Left ventricle myocardium inferior (tissue), 1 donor: ENCODE measurements at regions not wholly inside any gene's neighbourhood (a gene's known extent, or its start where the extent isn't known, plus 50 kb on each side); places are given as distances from the start of the nearest gene placed in this dataset.

Experiments used
- DNase-seq: peaks from one replicate; pipeline ENCODE4 v3.0.0-alpha.2; 2020
- H3K27ac ChIP-seq: fragments of 200-600 bp; replicated peaks from 2 replicates; pipeline ENCODE4 v1.8.0; 2021
- H3K27me3 ChIP-seq: fragments of 200-600 bp; 2 replicates; pipeline ENCODE4 v1.8.0; 2021; ENCODE audit warnings: low read depth
- H3K36me3 ChIP-seq: fragments of 200-600 bp; 2 replicates; pipeline ENCODE4 v1.8.0; 2021
- H3K4me1 ChIP-seq: fragments of 200-600 bp; 2 replicates; pipeline ENCODE4 v1.8.0; 2021
- H3K4me3 ChIP-seq: fragments of 200-600 bp; 2 replicates; pipeline ENCODE4 v1.8.0; 2021; ENCODE audit warnings: mild to moderate bottlenecking, moderate library complexity
- H3K9me3 ChIP-seq: fragments of 200-600 bp; replicated peaks from 2 replicates; pipeline ENCODE4 v1.8.0; 2021
- CTCF ChIP-seq: fragments of 200-600 bp; IDR thresholded peaks from 2 replicates; pipeline ENCODE4 v1.8.0; 2021; ENCODE audit warnings: antibody characterized with exemption, mild to moderate bottlenecking, borderline replicate concordance
- intact Hi-C: fragments of 100-400 bp; cut with micrococcal nuclease; formaldehyde crosslinking; loops from one replicate; pipeline ENCODE4 v1.11.0; 2022
- donor health status: DM: no; HTN: yes; CAD: no; lungs with severe emphysema.

- H3K4me3 ChIP-seq: no peak overlapping the region
- no peak overlapping the region for H3K27ac ChIP-seq
- H3K9me3 ChIP-seq: peaks cover 4% of the 10 kb centered on the region
- intact Hi-C loops: no loop called here
- no peaks in the 10 kb centered on the region for H3K36me3 ChIP-seq
- DNase-seq: no peak
- no peaks in the 10 kb centered on the region for H3K27me3 ChIP-seq
- H3K4me1 ChIP-seq: no peaks in the 10 kb centered on the region
- TF ChIP-seq CTCF: no peak
These were observed 126.2 kb downstream of the BASP1 start for GRCh38 chr5:17343675-17344074.

- intact Hi-C loops: no loop called here
- no peak overlapping the region for H3K27ac ChIP-seq
- no peak for DNase-seq
- no peaks in the 10 kb centered on the region for H3K36me3 ChIP-seq
- peaks cover 8% of the 10 kb centered on the region for H3K27me3 ChIP-seq
- H3K4me1 ChIP-seq: no peaks in the 10 kb centered on the region
- H3K9me3 ChIP-seq: no peaks in the 10 kb centered on the region
- no peak overlapping the region for H3K4me3 ChIP-seq
- TF ChIP-seq CTCF: no peak
These were observed 129.4 kb downstream of the BASP1 start for GRCh38 chr5:17346811-17347210.

- no peak for TF ChIP-seq CTCF
- no peak for DNase-seq
- no peaks in the 10 kb centered on the region for H3K4me1 ChIP-seq
- H3K9me3 ChIP-seq: peaks cover 2% of the 10 kb centered on the region
- H3K4me3 ChIP-seq: no peak overlapping the region
- H3K27ac ChIP-seq: no peak overlapping the region
- no peaks in the 10 kb centered on the region for H3K36me3 ChIP-seq
- H3K27me3 ChIP-seq: peaks cover 8% of the 10 kb centered on the region
- intact Hi-C loops: no loop called here
These were observed 134.8 kb downstream of the BASP1 start for GRCh38 chr5:17352223-17352622.

GRCh38 chr5:17354265-17354664, 136.8 kb downstream of the BASP1 start:
- Histone ChIP-seq H3K4me3 (no peak overlapping the region), H3K27ac (no peak overlapping the region), H3K4me1 (no peaks in the 10 kb centered on the region), H3K27me3 (peaks cover 8% of the 10 kb centered on the region), H3K9me3 (peaks cover 10% of the 10 kb centered on the region), H3K36me3 (no peaks in the 10 kb centered on the region)
- no peak for DNase-seq
- TF ChIP-seq CTCF: no peak
- intact Hi-C loops: no loop called here

GRCh38 chr5:17355586-17356346, 138.3 kb downstream of the BASP1 start:
- H3K4me1 ChIP-seq: no peaks in the 10 kb centered on the region
- intact Hi-C loops: no loop called here
- no peak overlapping the region for H3K4me3 ChIP-seq
- peaks cover 10% of the 10 kb centered on the region for H3K9me3 ChIP-seq
- no peak for DNase-seq
- no peak for TF ChIP-seq CTCF
- no peaks in the 10 kb centered on the region for H3K36me3 ChIP-seq
- H3K27ac ChIP-seq: no peak overlapping the region
- peaks cover 7% of the 10 kb centered on the region for H3K27me3 ChIP-seq
